PC-9 (cell line): ENCODE measurements at regions not wholly inside any gene's neighbourhood (a gene's known extent, or its start where the extent isn't known, plus 50 kb on each side); places are given as distances from the start of the nearest gene placed in this dataset.

ENCODE experiments used
- BruUV-seq: library from RNA; stranded (reverse); fragments of 400-500 nt; replicated peaks from 2 replicates; lab custom pipeline; 2021; lab: Mats Ljungman, UMichigan
- CTCF ChIA-PET: fragments of 300-600 bp; sonication (Branson Sonifier 250); formaldehyde crosslinking; loops from one replicate; lab custom pipeline; 2022; ENCODE audit warnings: antibody characterized with exemption; lab: Charles Lee
- POLR2A ChIA-PET: fragments of 300-600 bp; sonication (Branson Sonifier 250); formaldehyde crosslinking; loops from one replicate; lab custom pipeline; 2022; ENCODE audit warnings: antibody characterized with exemption; ENCODE audit not compliant: unreplicated experiment; lab: Charles Lee
- DNase-seq, 2 experiments: peaks; one replicate each; pipeline versions ENCODE4 v3.0.0 to v3.0.0-alpha.2; 2015 to 2022; ENCODE audit warnings: mixed read lengths in 1 of 2
- H2AFZ ChIP-seq: fragments of 200-600 bp; sonication (generic); 2 replicates; pipeline ENCODE4 v1.8.1; 2017; ENCODE audit warnings: antibody characterized with exemption
- H3F3A ChIP-seq: fragments of 200-600 bp; sonication (generic); 2 replicates; pipeline ENCODE4 v1.8.1; 2017; ENCODE audit warnings: antibody characterized with exemption, mild to moderate bottlenecking, low read depth; ENCODE audit not compliant: insufficient read depth
- H3K27ac ChIP-seq: fragments of 200-600 bp; sonication (generic); 2 replicates; pipeline ENCODE4 v1.6.1; 2016; ENCODE audit warnings: mixed run types
- H3K27me3 ChIP-seq: fragments of 200-600 bp; sonication (generic); 2 replicates; pipeline ENCODE4 v1.6.1; 2016; ENCODE audit warnings: low read depth, mixed run types; ENCODE audit not compliant: insufficient read depth
- H3K36me3 ChIP-seq: fragments of 200-600 bp; sonication (generic); 2 replicates; pipeline ENCODE4 v1.6.1; 2016; ENCODE audit warnings: low read depth, mixed run types
- H3K4me1 ChIP-seq: fragments of 200-600 bp; sonication (generic); replicated peaks from 2 replicates; pipeline ENCODE4 v1.6.1; 2016; ENCODE audit warnings: mixed run types; ENCODE audit not compliant: insufficient read depth
- H3K4me2 ChIP-seq: fragments of 200-600 bp; sonication (generic); 2 replicates; pipeline ENCODE4 v1.6.1; 2017; ENCODE audit warnings: mixed run types
- H3K4me3 ChIP-seq: fragments of 200-600 bp; sonication (generic); 2 replicates; pipeline ENCODE4 v1.6.1; 2016; ENCODE audit warnings: mixed run types
- H3K79me2 ChIP-seq: fragments of 200-600 bp; sonication (generic); 2 replicates; pipeline ENCODE4 v1.6.1; 2017; ENCODE audit warnings: low read depth, mixed run types
- H3K9me2 ChIP-seq: fragments of 200-600 bp; sonication (generic); 2 replicates; pipeline ENCODE4 v1.8.1; 2017; ENCODE audit warnings: mild to moderate bottlenecking; ENCODE audit not compliant: insufficient read depth
- H3K9me3 ChIP-seq: fragments of 200-600 bp; sonication (generic); 2 replicates; pipeline ENCODE4 v1.8.1; 2016; ENCODE audit warnings: low read depth; ENCODE audit not compliant: insufficient read depth
- H4K20me1 ChIP-seq: fragments of 200-600 bp; sonication (generic); 2 replicates; pipeline ENCODE4 v1.8.1; 2017; ENCODE audit not compliant: insufficient read depth
- EZH2 ChIP-seq: fragments of 200-600 bp; sonication (generic); IDR thresholded peaks from 2 replicates; pipeline ENCODE4 v1.8.0; 2017; ENCODE audit warnings: antibody characterized with exemption, low read depth
- intact Hi-C: fragments of 100-400 bp; cut with micrococcal nuclease; formaldehyde crosslinking; loops from one replicate; pipeline ENCODE4 v1.10.0; 2022; ENCODE audit not compliant: unreplicated experiment
- TF ChIP-seq, protein P1 (sequence below): fragments of 200-600 bp; sonication (generic); conservative IDR thresholded peaks from 2 replicates; pipeline ENCODE4 v1.6.1; 2017; ENCODE audit warnings: mixed run types, antibody characterized with exemption, mild to moderate bottlenecking, moderate library complexity

DNA sequence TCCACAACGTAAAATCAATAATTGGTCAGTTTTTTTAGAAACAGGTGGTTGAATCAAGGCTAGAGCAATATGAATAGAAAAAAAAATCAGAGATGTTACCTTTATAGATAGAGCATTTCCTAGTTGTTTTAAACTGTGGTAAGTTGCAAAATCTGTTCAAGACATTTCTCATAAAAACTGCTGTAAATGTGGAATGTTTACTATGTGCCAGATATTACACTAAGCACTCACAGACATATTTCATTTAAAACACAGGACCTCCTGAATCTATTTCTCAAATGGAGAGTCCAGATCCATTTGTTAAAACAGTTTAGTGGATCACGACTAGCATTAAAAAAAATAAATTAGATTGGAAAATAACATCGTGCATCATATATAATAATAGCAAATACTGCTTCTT, 570.0 kb upstream of the ZNF608 start:
- Histone ChIP-seq H3K4me2 (no peak overlapping the region), H4K20me1 (no peaks in the 10 kb centered on the region), H3K9me2 (no peaks in the 10 kb centered on the region), H3K4me1 (no peaks in the 10 kb centered on the region), H3F3A (no peaks in the 10 kb centered on the region), H3K79me2 (no peaks in the 10 kb centered on the region), H3K4me3 (no peak overlapping the region), H3K9me3 (no peaks in the 10 kb centered on the region; the same call in 1 of the 2 replicates), H2AFZ (no peak overlapping the region), H3K36me3 (no peaks in the 10 kb centered on the region), H3K27me3 (no peaks in the 10 kb centered on the region), H3K27ac (no peak overlapping the region)
- DNase-seq, result no peak
- ChIA-PET CTCF (no interaction called here), POLR2A (no interaction called here)
- intact Hi-C loops, result no loop called here
- BruUV-seq, result no TSS peak
- no peak for TF ChIP-seq EZH2
- TF ChIP-seq, protein P1, sequence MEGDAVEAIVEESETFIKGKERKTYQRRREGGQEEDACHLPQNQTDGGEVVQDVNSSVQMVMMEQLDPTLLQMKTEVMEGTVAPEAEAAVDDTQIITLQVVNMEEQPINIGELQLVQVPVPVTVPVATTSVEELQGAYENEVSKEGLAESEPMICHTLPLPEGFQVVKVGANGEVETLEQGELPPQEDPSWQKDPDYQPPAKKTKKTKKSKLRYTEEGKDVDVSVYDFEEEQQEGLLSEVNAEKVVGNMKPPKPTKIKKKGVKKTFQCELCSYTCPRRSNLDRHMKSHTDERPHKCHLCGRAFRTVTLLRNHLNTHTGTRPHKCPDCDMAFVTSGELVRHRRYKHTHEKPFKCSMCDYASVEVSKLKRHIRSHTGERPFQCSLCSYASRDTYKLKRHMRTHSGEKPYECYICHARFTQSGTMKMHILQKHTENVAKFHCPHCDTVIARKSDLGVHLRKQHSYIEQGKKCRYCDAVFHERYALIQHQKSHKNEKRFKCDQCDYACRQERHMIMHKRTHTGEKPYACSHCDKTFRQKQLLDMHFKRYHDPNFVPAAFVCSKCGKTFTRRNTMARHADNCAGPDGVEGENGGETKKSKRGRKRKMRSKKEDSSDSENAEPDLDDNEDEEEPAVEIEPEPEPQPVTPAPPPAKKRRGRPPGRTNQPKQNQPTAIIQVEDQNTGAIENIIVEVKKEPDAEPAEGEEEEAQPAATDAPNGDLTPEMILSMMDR, result no peak

DNA sequence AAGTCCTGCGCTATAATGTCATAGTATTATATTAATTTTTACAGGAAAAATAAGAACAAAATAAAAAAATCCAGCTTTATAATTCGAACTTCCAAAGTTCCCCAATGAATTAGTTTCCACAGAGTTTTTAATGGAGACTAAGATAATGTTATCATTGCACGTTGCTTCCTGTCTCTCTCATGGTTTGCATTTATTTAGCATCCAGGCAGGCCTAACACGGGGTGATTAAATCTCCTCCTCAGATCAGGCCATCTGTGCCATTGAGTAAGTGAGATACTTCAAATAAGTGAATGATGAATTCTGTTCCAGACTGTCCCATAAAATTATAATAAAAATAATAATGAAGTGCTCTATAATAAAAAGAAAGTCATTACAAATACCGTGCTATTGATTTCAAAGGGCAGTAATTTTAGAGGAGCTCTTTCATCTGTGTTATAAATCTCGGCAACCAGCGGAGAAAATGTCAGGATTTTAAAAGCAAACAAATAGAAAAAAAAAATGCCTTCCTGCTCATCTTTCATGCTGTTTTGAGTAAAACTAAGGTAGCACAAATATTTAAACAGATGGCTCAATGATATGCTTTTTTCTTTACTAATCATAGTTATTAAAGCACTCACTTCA, 570.6 kb upstream of the ZNF608 start:
- H3K27me3 ChIP-seq, result no peaks in the 10 kb centered on the region
- no peaks in the 10 kb centered on the region for H3K9me2 ChIP-seq
- H4K20me1 ChIP-seq, result no peaks in the 10 kb centered on the region
- H3K4me3 ChIP-seq, result no peak overlapping the region
- no peaks in the 10 kb centered on the region for H3K36me3 ChIP-seq
- H3K27ac ChIP-seq, result no peak overlapping the region
- no peak for TF ChIP-seq EZH2
- TF ChIP-seq, protein P1, result no peak
- H3K4me2 ChIP-seq, result no peak overlapping the region
- H3K4me1 ChIP-seq, result no peaks in the 10 kb centered on the region
- H3K79me2 ChIP-seq, result no peaks in the 10 kb centered on the region
- DNase-seq, result no peak
- H3F3A ChIP-seq, result no peaks in the 10 kb centered on the region
- H2AFZ ChIP-seq, result no peak overlapping the region
- ChIA-PET CTCF (no interaction called here), POLR2A (no interaction called here)
- H3K9me3 ChIP-seq, result no peaks in the 10 kb centered on the region; the same call in 1 of the 2 replicates
- intact Hi-C loops, result no loop called here
- no TSS peak for BruUV-seq

DNA sequence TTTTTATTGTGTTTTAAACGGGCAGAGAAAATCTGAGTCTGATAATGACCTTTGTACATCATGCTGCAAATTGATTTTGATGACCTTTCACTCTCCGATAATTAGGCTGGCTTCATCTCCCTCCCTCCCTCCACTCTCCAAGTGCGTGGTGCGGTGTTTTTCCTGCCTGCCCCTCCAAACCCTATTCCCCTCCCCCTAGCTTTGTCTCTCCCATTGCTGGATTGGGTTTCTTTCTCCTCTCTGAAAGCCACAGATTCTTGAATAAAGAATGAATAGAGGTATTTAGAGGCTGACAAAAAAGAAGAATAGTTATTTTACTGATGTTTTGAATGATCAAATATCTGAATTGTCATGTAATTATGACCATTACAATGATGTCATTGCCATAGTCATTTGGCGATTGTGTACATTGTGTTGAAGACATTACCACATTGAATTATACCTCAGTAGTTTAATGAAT, 571.1 kb upstream of the ZNF608 start:
- ChIA-PET POLR2A (no interaction called here), CTCF (no interaction called here)
- Histone ChIP-seq H3K4me2 (no peak overlapping the region), H3K27ac (no peak overlapping the region), H3K36me3 (no peaks in the 10 kb centered on the region), H3K27me3 (no peaks in the 10 kb centered on the region), H2AFZ (no peak overlapping the region), H4K20me1 (no peaks in the 10 kb centered on the region), H3K4me1 (no peaks in the 10 kb centered on the region), H3K9me3 (no peaks in the 10 kb centered on the region; the same call in 1 of the 2 replicates), H3F3A (no peaks in the 10 kb centered on the region), H3K9me2 (peaks cover 2% of the 10 kb centered on the region; the same call in 1 of the 2 replicates), H3K4me3 (no peak overlapping the region), H3K79me2 (no peaks in the 10 kb centered on the region)
- TF ChIP-seq, protein P1, result no peak
- no peak for TF ChIP-seq EZH2
- no TSS peak for BruUV-seq
- DNase-seq, result no peak
- intact Hi-C loops, result no loop called here
